HT-29 (cell line): ENCODE measurements at regions not wholly inside any gene's neighbourhood (a gene's known extent, or its start where the extent isn't known, plus 50 kb on each side); places are given as distances from the start of the nearest gene placed in this dataset.
A peak's percentile ranks its signal among the peaks of the same experiment; 100 is the strongest.
"Not testable (repeated sequence)": the region's sequence is repeated elsewhere in the genome, so short reads cannot be mapped to it uniquely, and the experiment has no call there.

Experiments
- DNase-seq: peaks from one replicate; pipeline ENCODE4 v3.0.0-alpha.2; 2015; ENCODE audit warnings: low spot score

DNA sequence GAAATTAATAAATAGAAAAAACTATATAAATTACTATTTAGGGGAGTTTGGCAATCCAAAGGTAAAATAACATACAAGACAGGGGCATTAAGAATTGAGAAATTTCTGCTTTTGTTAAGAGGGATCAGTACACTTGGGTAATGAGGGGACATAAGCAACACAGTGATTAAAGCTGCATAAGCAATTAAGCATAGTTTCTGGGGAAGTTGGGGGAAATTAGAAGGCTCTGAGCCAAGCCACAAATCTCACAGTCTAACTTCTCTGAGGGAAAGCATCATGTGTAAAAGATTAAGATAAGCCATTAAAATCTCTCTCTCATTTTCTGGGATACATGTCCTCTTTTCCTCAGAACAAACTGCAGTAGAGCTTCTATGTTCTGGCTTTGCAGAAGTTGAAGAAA is 533.9 kb upstream of the LRFN5 start:
- no peak for DNase-seq

DNA sequence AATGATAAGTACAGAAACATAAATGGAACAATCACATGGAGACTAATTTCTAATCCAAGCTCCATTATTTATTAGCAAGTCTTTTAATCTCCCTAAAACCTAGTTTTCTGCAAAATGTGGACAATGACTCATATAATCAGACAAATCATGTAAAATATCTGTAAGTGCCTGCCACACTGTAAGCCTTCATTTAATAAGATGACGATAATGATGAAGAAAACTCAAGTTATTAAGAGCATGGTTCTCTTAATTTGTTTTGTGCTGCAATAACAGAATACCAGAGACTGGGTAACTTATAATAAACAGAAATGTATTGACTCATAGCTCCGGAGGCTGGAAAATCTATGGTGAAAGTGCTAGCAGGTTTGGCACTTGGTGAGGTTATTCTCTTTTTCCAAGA is 535.3 kb upstream of the LRFN5 start:
- DNase-seq, result no peak

DNA sequence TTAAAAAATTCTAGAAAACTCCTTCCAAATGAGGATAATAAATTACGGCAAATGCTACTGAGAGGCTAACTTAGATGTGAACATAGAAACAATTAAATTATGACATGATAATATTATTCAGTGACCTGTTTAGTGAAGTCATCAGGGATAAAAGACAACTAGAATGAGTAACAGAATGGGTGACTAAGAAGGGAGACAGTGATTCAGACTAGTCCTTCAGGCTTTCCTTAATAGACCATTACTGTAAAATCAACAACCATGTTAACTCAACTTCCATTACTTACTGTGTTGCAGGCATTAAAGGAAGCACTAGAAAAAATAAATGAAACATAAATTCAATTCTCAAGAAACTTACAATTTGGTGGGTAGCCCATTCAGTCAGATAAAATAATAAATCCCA is 543.9 kb upstream of the LRFN5 start:
- no peak for DNase-seq

DNA sequence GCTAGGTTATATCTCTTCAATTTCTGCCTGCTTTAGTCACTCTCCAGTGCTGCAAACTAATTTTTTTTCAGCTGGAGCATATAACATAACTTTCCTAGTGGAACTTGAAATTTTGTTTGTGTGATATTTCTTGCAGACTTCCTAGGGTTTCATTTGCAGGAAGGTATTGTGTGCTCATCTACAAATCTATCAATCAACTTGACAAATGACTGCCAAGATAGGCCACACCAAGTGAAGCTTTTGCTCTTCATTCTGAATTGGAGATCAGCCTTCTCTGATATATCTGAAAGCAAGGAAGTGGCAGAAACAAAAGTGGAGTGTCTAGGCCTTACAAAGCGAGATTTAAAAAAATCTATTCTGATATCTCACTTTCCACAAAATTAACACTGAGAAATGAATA is 551.1 kb upstream of the LRFN5 start:
- no peak for DNase-seq

DNA sequence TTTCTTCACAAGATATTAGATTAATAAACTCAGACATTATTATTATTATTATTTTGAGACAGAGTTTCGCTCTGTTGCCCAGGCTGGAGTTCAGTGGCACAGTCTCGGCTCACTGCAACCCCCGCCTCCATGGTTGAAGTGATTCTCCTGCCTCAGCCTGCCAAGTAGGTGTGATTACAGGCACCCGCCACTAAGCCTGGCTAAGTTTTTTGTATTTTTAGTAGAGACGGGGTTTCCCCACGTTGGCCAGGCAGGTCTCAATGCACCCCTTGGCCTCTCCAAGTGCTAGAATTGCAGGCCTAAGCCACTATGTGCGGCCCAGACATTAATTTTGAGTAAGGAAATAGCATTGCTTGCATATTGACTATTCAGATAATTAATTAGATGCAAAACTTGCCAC is 554.9 kb upstream of the LRFN5 start:
- DNase-seq, result no peak

DNA sequence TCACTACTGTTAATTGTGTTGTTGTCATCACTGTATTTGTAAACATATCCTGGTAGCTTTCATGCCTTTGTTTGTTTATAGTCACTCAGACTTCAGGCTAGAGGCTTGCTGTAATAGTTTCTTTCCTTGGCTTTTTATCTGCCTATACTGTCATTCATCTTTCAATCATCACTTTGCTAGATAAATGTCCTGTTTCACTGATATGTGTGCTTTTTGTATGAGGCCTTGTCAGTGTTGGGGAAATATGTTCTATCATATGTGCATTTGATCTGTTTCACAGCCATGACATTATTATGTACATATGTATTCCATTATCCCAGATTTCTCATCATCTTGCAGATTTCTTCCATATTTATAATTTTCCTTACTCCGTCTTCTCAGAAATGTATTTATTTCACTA is 558.9 kb upstream of the LRFN5 start:
- no peak for DNase-seq

DNA sequence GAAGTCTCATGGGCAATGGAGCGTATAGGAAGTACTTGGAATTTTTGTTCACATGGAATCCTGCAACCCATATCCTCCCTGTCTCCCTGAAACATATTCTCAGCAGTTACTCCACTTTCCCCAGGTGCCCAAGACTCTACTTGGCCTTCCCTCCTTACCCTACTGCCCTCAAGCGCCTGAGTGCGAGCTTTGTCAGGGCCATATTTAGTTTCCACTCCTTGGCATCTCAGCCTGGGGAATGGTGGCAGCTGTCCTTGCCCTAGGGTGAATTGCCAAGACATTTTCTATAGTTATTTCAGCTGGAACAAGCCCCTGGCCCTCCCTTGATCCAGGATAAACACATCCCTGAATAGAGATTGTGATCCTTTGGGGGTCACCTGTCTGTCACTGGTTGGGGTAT is 569.3 kb upstream of the LRFN5 start:
- DNase-seq, result no peak

DNA sequence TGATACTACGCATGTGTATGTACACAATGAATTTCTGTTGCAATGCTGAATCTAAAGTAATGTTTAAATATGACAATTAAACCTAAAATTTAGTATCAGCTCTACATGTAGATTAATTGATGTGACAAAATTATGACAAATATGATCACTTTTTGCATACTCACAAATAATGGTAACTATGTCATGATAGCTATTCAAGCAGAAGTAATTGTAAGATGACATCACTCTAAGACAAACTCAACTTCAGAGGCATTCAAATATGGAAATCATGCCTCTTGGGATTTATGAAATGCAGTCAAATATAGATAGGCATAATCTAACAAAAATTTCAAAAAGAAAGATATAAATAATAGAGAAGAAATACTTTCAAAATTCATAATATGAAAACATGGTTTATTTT is 571.7 kb upstream of the LRFN5 start:
- DNase-seq, result no peak

DNA sequence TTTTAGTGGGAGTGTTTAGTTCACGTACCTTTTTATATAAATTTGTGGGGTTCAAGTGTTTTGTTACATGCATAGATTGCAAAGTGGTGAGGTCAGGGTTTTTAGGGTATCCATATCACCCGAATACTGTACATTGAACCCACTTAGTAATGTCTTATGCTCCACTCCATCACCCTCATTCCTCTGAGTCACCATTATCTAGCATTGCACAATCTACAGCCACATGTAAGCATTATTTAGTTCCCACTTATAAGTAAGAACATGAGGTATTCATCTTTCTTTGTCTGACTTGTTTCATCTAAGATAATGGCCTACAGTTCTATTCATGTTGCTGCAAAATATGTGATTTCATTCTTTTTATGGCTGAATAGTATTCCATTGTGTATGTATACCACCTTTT is 583.7 kb upstream of the LRFN5 start:
- no peak for DNase-seq

DNA sequence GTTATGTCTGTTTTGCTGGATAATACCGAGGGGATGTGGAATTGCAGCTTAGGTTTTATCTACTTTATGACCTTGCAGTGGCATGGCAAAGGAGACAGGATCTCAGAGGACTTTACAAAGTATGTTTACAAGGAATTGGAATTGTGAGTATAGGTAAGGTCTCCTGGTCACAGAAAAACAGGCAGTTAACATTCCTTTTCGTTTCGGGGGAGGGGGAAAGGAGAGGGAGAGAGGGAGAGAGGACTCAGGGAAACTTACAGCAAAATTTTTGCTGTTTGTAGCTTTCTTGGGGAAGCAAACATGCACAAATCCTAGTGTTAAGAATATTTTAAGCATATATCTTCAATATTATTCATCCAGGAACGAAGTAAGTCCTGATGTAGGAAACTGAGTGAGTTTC is 590.5 kb upstream of the LRFN5 start:
- DNase-seq, result no peak

DNA sequence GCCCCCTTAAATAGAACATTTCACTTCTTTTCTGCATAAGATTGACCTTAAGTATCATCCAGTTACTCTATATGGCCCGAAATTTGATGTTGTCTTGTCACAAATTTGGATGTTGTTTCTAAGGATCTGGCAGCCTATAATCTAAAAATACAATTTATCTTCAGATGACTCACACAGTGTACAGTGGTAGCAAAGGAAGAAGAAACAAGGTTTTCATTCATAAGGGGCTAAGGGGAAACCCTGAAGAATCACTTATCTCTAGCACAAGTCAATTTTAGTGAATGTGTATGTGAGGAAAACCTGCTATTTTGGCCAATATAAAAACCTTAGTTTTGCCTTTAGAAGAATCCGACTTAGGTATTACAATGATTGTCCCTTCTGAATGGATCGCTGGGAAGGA is 606.3 kb upstream of the LRFN5 start:
- no peak for DNase-seq

DNA sequence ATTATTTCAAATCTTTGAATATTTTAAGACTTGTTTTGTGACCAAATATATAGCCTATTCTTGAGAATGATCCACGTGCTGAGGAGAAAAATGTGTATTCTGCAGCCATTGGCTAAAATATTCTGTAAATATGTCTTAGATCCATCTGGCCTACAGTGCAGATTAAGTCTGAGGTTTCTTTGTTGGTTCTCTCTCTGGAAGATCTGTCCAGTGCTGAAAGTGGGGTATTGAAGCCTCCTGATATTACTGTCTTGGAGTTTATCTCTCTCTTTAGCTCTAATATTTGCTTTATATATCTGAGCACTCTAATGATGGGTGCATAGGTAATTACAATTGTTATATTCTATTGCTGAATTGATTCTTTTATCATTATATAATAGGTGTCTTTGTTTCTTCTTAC is 617.4 kb upstream of the LRFN5 start:
- DNase-seq, result no peak

DNA sequence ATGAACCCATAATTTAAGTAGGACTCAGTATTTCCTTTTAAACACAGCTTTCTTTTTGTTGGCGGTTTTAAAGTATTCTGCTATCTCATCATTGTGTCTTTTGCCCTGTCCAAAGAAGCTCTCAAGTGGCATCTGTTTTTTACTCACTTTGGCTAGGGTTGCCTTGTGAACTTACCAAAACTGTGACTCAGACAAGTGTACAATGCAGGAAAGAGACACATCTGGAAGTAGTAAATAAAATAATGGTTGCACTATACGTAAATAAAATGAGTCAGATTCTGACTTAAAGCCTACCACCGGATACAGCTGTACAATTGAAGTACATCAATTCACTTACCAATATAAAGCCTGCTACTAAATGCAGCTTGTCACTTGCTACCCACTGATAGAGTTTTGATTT is 619.2 kb upstream of the LRFN5 start:
- no peak for DNase-seq

DNA sequence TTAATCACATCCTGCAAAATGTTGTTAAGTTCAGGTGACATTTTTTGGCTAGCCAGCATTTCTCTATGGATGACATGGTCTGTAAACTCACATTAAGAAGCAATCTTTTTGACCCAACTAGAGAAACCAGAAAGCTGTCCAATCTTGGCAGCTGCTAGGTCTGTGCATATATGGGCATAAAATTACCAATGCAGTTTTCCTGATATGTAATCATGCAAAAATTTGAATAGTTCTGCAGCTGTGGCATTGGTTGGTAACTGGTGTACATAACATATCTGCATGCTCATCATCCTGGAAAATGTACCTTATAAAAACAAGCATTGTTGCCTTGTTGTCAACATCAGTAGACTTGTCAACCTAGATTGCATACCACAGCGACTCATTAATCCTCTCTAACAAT is 620.0 kb upstream of the LRFN5 start:
- DNase-seq, result no peak

DNA sequence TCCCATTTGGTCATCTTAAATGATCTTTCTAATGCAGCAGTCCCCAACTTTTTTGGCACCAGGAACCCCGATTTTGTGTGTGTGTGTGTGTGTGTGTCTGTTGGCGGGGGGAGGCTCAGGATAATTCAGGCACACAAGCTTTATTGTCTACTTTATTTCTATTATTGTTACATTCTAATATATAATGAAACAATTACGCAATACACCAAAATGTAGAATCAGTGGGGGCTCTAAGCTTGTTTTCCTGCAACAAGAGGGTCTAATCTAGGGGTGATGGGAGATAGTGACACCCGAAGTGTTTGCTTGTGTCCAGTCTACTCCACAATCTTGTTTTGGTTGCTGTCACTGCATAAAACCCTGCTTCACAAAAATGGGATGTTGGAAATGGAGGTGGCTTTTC is 621.1 kb upstream of the LRFN5 start:
- no peak for DNase-seq

DNA sequence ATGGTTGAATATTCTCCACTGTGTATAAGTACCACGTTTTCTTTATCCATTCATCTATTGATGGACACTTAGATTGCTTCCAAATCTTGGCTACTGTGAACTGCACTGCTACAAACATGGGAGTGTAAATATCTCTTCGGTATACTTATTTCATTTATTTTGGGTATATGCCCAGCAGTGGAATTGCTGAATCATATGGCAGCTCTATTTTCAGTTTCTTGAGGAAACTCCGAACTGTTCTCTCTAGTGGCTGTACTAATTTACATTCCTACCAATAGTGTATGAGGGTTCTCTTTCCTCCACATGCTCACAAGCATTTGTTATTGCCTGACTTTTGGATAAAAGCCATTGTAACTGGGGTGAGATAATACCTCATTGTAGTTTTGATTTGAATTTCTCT is 623.1 kb upstream of the LRFN5 start:
- DNase-seq, result no peak

DNA sequence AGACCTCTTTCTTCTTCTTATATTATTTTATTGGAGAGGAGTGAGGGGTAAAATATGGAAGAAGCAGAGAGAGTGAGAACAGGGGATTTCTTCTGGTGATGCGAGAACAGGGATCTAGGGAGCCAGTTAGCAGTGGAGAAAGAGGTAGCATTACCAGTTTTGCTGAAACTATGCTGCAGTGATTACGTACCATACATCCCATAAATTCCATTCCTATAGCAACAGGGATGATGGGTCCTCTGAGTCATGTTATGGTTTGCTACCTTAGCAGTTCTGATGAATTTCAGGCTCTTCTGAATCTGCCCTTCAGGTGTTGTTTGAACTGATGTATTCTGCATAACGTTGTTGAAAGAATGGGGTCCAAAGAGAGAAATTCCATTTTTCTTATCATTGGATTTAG is 625.4 kb upstream of the LRFN5 start:
- no peak for DNase-seq

DNA sequence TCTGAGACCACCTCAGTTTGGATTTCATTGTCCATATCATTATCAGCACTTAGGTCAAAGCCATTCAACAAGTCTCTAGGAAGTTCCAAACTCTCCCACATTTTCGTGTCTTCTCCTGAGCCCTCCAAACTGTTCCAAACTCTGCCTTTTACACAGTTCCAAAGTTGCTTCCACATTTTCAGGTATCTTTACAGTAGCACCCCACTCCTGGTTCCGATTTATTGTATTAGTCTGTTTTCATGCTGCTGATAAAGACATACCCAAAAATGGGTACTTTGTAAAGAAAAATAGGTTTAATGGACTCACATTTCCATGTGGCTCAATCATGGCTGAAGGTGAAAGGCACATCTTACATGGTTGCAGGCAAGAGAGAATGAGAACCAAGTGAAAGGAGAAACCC is 646.4 kb upstream of the LRFN5 start:
- DNase-seq, result not testable (repeated sequence)

DNA sequence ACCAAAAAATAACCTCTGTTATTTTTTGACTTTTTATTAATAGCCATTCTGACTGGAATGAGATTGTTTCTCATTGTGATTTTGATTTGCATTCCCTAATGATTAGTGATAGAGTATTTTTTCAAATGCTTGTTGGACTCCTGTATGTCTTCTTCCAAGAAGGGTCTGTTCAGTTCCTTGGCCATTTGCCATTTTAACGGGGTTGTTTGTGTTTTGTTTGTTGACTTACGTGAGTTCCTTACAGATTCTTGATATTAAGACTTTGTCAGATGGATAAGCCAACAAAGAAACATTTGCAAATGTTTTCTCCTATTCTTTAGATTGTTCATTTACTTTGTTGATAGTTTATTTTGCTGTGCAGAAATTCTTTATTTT is 651.6 kb upstream of the LRFN5 start:
- DNase-seq, result peak; percentile 29

DNA sequence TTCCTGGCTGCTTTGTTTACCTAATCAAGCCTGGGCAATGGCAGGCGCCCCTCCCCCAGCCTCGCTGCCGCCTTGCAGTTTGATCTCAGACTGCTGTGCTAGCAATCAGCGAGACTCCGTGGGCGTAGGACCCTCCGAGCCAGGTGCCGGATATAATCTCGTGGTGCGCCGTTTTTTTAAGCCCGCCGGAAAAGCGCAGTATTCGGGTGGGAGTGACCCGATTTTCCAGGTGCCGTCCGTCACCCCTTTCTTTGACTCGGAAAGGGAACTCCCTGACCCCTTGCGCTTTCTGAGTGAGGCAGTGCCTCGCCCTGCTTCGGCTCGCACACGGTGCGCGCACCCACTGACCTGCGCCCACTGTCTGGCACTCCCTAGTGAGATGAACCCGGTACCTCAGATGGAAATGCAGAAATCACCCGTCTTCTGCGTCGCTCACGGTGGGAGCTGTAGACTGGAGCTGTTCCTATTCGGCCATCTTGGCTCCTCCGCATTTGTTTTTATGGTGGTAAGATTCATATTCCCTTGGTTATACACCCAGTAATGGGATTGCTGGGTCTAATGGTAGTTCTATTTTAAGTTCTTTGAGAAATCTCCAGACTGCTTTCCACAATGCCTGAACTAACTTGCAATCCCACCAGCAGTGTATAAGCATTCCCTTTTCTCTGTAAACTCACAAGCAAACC is 652.1 kb upstream of the LRFN5 start:
- DNase-seq, result not testable (repeated sequence)

DNA sequence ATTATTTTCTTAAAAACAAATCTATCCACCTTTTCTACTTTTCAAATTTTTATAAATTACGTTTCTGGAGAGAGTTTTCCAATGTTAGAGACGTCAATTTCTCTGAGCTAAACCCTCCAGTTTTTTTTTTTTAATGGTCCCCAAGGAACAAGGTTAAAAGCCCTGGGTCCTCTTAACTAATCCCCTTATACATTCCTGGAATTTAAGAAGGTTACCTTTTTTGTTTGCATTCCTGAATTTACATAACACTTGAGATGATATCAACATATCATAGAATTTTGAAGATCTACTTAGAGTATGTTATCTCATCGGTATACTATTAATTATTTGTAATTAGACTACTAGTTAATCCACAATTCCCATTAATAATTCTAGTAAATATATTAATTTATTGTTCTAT is 662.2 kb upstream of the LRFN5 start:
- DNase-seq, result no peak

DNA sequence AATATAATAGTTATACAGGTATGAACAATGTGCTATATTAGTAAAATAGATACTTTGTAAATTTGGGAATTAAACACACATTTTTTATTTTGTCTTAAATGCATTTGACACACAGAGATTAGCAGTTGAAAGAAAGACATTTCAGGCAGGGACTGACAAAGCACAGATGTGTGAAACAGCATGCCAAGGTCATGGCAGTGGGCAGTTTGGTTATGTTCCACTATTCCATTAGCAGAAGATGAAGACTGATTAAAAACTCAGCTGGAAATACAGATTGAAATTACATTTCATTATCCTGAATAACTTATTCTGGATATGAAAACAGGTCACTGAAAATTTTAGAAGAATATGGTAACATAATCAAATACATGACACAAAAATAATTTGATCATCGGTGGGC is 669.8 kb upstream of the LRFN5 start:
- DNase-seq, result no peak

DNA sequence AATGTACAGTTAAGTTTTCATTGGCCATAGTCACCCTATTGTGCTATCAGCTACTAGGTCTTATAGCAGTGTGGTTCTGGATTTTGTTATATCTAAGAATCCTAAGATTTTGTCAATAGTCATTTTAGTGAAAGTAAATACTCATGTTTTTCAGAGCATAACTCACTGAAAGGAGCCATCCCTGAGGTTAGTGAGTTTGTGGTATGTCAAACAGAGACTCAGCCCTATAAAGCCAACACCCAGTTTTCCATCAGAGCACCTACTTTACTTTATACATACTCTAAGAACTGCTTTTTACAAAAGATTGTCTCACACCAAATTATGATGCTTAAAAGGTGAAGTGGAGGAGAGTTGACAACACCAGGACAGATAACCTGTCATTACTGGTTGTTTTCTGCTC is 686.3 kb upstream of the LRFN5 start:
- no peak for DNase-seq

DNA sequence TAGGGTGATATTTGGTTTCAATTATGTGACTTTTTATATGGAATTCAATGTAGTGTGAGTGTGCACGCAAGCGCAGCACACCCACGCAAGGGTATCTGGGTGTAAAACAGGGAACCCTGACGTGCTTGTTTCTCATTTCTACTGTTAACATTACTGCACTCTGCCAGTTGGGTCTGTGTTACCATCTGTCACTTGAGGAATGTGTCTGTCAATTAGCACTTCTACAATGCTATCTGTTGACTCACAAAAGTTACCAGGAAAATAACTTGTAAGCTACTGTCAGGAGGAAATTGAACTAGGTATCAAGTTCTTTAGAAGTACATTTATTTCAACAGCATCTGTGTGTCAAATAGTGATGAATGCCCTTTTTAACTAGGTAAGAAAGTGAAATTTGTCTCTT is 695.5 kb upstream of the LRFN5 start:
- DNase-seq, result no peak

DNA sequence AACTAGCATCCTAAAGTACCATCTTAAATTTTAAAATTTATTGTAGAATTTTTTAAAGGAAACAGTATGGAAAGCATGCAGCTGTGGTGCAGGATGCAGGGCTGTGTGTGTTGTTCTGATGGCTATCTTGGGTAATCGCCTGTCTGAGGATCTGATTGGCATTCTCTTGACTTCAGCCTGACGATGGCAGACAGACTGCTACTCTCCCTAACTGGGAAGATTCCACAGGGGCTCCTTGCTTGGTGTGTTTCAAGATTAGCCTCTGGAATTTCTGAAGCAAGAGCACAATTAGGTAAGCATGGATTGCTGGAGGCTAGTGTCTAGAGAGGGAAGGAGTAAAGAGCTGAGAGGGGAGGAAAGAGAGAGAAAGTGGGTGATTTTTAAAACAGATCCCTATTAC is 696.8 kb upstream of the LRFN5 start:
- no peak for DNase-seq
